ENCODE measurements at regions not wholly inside any gene's neighbourhood (a gene's known extent, or its start where the extent isn't known, plus 50 kb on each side); places are given as distances from the start of the nearest gene placed in this dataset.

- no peak for TF ChIP-seq ZBTB4 (CRISPR knock-in tag; IDR thresholded peaks at IDR 0.05)
- TF ChIP-seq LARP7 (IDR thresholded peaks at IDR 0.05) = no peak
- no peak for TF ChIP-seq MYB (IDR thresholded peaks at IDR 0.05; ENCODE audit: borderline replicate concordance, low read depth, low read length)
- no peak for TF ChIP-seq MXI1 (IDR thresholded peaks at IDR 0.05; ENCODE audit: low read depth, low read length)
- no peak for TF ChIP-seq RB1 (IDR thresholded peaks at IDR 0.05; ENCODE audit: borderline replicate concordance)
- TF ChIP-seq ATF7 (IDR thresholded peaks at IDR 0.05; ENCODE audit: low read depth) = no peak
- no peak for TF ChIP-seq RELA (IDR thresholded peaks at IDR 0.05; ENCODE audit: borderline replicate concordance, partially characterized antibody)
- no peak for TF ChIP-seq NFXL1 (IDR thresholded peaks at IDR 0.05; ENCODE audit: borderline replicate concordance)
- TF ChIP-seq GATAD2B (conservative IDR thresholded peaks at IDR 0.05; ENCODE audit: low read depth) = no peak
- no peak for TF ChIP-seq CEBPB (IDR thresholded peaks at IDR 0.05; ENCODE audit: borderline replicate concordance in 1 of 2, low read depth in 2 of 2, low read length in 2 of 2)
- no peak for TF ChIP-seq CHD1 (IDR thresholded peaks at IDR 0.05; ENCODE audit: low read depth, low read length)
Observed at GRCh38 chr4:158395343-158395742, 126.3 kb upstream of the RXFP1 start (continued).

GRCh38 chr4:158395889-158396288 lies 125.8 kb upstream of the RXFP1 start:
- ChIA-PET RAD21 (ENCODE audit: unreplicated experiment) (no interaction called here), CTCF (interaction anchor here (0.7 kb wide), 1 partner anchor 24 kb away, joined by 3 read pairs; no protein-coding TSS in a partner anchor), POLR2A (no interaction called here), SMC1A (ENCODE audit: uncharacterized antibody, unreplicated experiment) (no interaction called here)
- Histone ChIP-seq H3K79me2 (ENCODE audit: control insufficient read depth, insufficient read depth, low read length) (no peaks in the 10 kb centered on the region), H4K20me1 (ENCODE audit: control insufficient read depth, insufficient read depth) (no peaks in the 10 kb centered on the region), H3K36me3 (ENCODE audit: control insufficient read depth in 2 of 2, insufficient read depth in 2 of 2, low read length in 1 of 2) (no peaks in the 10 kb centered on the region), H2AFZ (ENCODE audit: control insufficient read depth, low read depth, low read length) (no peak overlapping the region), H3K9me3 (replicated peaks; ENCODE audit: control insufficient read depth, insufficient read depth, low read length) (no peaks in the 10 kb centered on the region), H3K4me1 (ENCODE audit: control insufficient read depth, insufficient read depth, low read length) (no peaks in the 10 kb centered on the region), H3K4me3 (no peak overlapping the region), H3K9ac (ENCODE audit: control insufficient read depth, insufficient read depth, low read length) (no peak overlapping the region), H3K27me3 (replicated peaks in 1 of 2; ENCODE audit: control insufficient read depth in 2 of 2, insufficient read depth in 2 of 2, low read length in 1 of 2) (no peaks in the 10 kb centered on the region), H3K27ac (ENCODE audit: control insufficient read depth, insufficient read depth) (no peak overlapping the region), H3K4me2 (ENCODE audit: control insufficient read depth, insufficient read depth) (no peak overlapping the region)
- intact Hi-C loops (cut with micrococcal nuclease; ENCODE audit: unreplicated experiment) (no loop called here), in situ Hi-C loops (cut with MboI) (no loop called here)
- WGBS (ENCODE audit: insufficient coverage, insufficient replicate concordance, low lambda C conversion rate, missing lambda C conversion rate) = 0% methylated on average over 2 of the region's 2 CpGs
- no TSS peak for BruUV-seq (replicated peaks)
- no peak for FAIRE-seq
- ATAC-seq = no peak
- DNase-seq (ENCODE audit: low read depth, low spot score) = no peak
- TF ChIP-seq BCL11A (IDR thresholded peaks at IDR 0.05; ENCODE audit: low read depth, low read length) (no peak), ZBTB40 (IDR thresholded peaks at IDR 0.05; ENCODE audit: borderline replicate concordance) (no peak), NBN (IDR thresholded peaks at IDR 0.05) (no peak), EED (IDR thresholded peaks at IDR 0.05; ENCODE audit: low read depth) (no peak), KAT2A (conservative IDR thresholded peaks at IDR 0.05; ENCODE audit: control insufficient read depth, low read depth, low read length) (no peak)

Data from GM12878 (cell line).